H1 (cell line): ENCODE measurements at regions not wholly inside any gene's neighbourhood (a gene's known extent, or its start where the extent isn't known, plus 50 kb on each side); places are given as distances from the start of the nearest gene placed in this dataset.

Experiments
- POLR2AphosphoS5 ChIP-seq: IDR thresholded peaks from 2 replicates; pipeline ENCODE4 v1.6.1; 2011; ENCODE audit warnings: low read depth, low read length
- SUZ12 ChIP-seq: fragments of 200-600 bp; sonication (generic); IDR thresholded peaks from 2 replicates; pipeline ENCODE4 v1.6.1; 2012; ENCODE audit warnings: mild to moderate bottlenecking, inconsistent platforms, low read length, moderate library complexity, mixed read lengths
- USF2 ChIP-seq: IDR thresholded peaks from 2 replicates; pipeline ENCODE4 v1.6.1; 2011; ENCODE audit warnings: low read length, improper control_type of control experiment
- ZNF274 ChIP-seq: IDR thresholded peaks from 2 replicates; pipeline ENCODE4 v1.7.0; 2012; ENCODE audit warnings: low read length, borderline replicate concordance; ENCODE audit errors: extremely low read depth

GRCh38 chr12:17060260-17060659 lies 454.3 kb upstream of the LMO3 start (continued):
- TF ChIP-seq SUZ12 (no peak), USF2 (no peak), ZNF274 (no peak), POLR2AphosphoS5 (no peak)
- TF ChIP-seq, all 59 proteins: peak for 0
